GM12878 (cell line): ENCODE measurements at regions not wholly inside any gene's neighbourhood (a gene's known extent, or its start where the extent isn't known, plus 50 kb on each side); places are given as distances from the start of the nearest gene placed in this dataset.

Experiments used
- ATAC-seq: fragments of 200-7000 bp; cut with Tn5 transposase; 3 replicates; pipeline ENCODE4 v1.9.1; 2020; ENCODE audit warnings: mild to moderate bottlenecking, moderate library complexity
- BruUV-seq: library from RNA; stranded (reverse); fragments of 400-500 nt; replicated peaks from 2 replicates; lab custom pipeline; 2021; lab: Mats Ljungman, UMichigan
- CTCF ChIA-PET: fragments of 300-600 bp; sonication (Branson Sonifier 250); formaldehyde crosslinking; extraction: SDS; loops from one replicate; lab custom pipeline; 2021; ENCODE audit warnings: inconsistent platforms; lab: Yijun Ruan, JAX
- POLR2A ChIA-PET: fragments of 350-600 bp; formaldehyde crosslinking; extraction: SDS; loops from one replicate; lab custom pipeline; 2021; ENCODE audit warnings: inconsistent platforms; lab: Charles Lee
- RAD21 ChIA-PET: fragments of 300-600 bp; sonication (Branson Sonifier 250); formaldehyde crosslinking; loops from one replicate; lab custom pipeline; 2023; ENCODE audit warnings: antibody characterized with exemption; ENCODE audit not compliant: unreplicated experiment; lab: Charles Lee
- SMC1A ChIA-PET: fragments of 300-600 bp; sonication (Branson Sonifier 250); formaldehyde crosslinking; loops from one replicate; lab custom pipeline; 2023; ENCODE audit not compliant: unreplicated experiment, uncharacterized antibody; lab: Charles Lee
- DNase-seq: peaks from one replicate; pipeline ENCODE4 v3.0.0-alpha.2; 2011; ENCODE audit warnings: low read depth, low spot score
- FAIRE-seq: peaks from 3 replicates; lab custom pipeline; 2011; peaks lifted over from hg19 to GRCh38; lab: Jason Lieb, UNC
- H2AFZ ChIP-seq: 2 replicates; pipeline ENCODE4 v1.6.0; 2011; ENCODE audit warnings: low read depth, low read length, control low read depth; ENCODE audit not compliant: control insufficient read depth
- H3K27ac ChIP-seq: 2 replicates; pipeline ENCODE4 v1.5.1; 2011; ENCODE audit warnings: control low read depth; ENCODE audit not compliant: control insufficient read depth, insufficient read depth
- H3K27me3 ChIP-seq, 2 experiments: replicated peaks in 1 of 2; 2 replicates each; pipeline versions ENCODE4 v1.6.0 to v1.6.1; 2011; ENCODE audit warnings: low read length in 1 of 2; ENCODE audit not compliant: control insufficient read depth in 2 of 2, insufficient read depth in 2 of 2
- H3K36me3 ChIP-seq, 2 experiments: 2 replicates each; pipeline ENCODE4 v1.5.1; 2011; ENCODE audit warnings: low read length in 1 of 2; ENCODE audit not compliant: control insufficient read depth in 2 of 2, insufficient read depth in 2 of 2
- H3K4me1 ChIP-seq: 2 replicates; pipeline ENCODE4 v1.6.1; 2011; ENCODE audit warnings: mild to moderate bottlenecking, low read length, moderate library complexity, mixed read lengths; ENCODE audit not compliant: control insufficient read depth, insufficient read depth
- H3K4me2 ChIP-seq: 2 replicates; pipeline ENCODE4 v1.6.0; 2011; ENCODE audit warnings: control low read depth; ENCODE audit not compliant: control insufficient read depth, insufficient read depth
- H3K4me3 ChIP-seq: fragments of 200-600 bp; sonication (generic); 2 replicates; pipeline ENCODE4 v1.5.1; 2016
- H3K79me2 ChIP-seq: 2 replicates; pipeline ENCODE4 v1.6.0; 2011; ENCODE audit warnings: low read length; ENCODE audit not compliant: control insufficient read depth, insufficient read depth
- H3K9ac ChIP-seq: 2 replicates; pipeline ENCODE4 v1.8.0; 2011; ENCODE audit warnings: low read length, control low read depth, mixed read lengths; ENCODE audit not compliant: control insufficient read depth, insufficient read depth
- H3K9me3 ChIP-seq: replicated peaks from 3 replicates; pipeline ENCODE4 v1.5.1; 2011; ENCODE audit warnings: mild to moderate bottlenecking, low read length; ENCODE audit not compliant: control insufficient read depth, insufficient read depth
- H4K20me1 ChIP-seq: 2 replicates; pipeline ENCODE4 v1.6.0; 2011; ENCODE audit not compliant: control insufficient read depth, insufficient read depth
- ATF2 ChIP-seq: IDR thresholded peaks from 2 replicates; pipeline ENCODE4 v1.6.1; 2012; ENCODE audit warnings: low read length, inconsistent platforms
- CUX1 ChIP-seq: IDR thresholded peaks from 2 replicates; pipeline ENCODE4 v1.6.1; 2012; ENCODE audit warnings: improper control_type of control experiment, low read depth, low read length; ENCODE audit not compliant: insufficient replicate concordance
- FOS ChIP-seq: IDR thresholded peaks from 3 replicates; pipeline ENCODE4 v1.6.1; 2011; ENCODE audit warnings: borderline replicate concordance; ENCODE audit not compliant: insufficient read length; ENCODE audit errors: extremely low read depth
- GATAD2B ChIP-seq: fragments of 450-650 bp; conservative IDR thresholded peaks from 2 replicates; pipeline ENCODE4 v1.6.1; 2017; ENCODE audit warnings: low read depth, mild to moderate bottlenecking, moderate library complexity
- HSF1 ChIP-seq: fragments of 150-350 bp; IDR thresholded peaks from 2 replicates; pipeline ENCODE4 v1.6.1; 2014; ENCODE audit warnings: mild to moderate bottlenecking, low read depth, low read length
- NFXL1 ChIP-seq: fragments of 450-650 bp; IDR thresholded peaks from 2 replicates; pipeline ENCODE4 v1.6.1; 2017; ENCODE audit warnings: antibody characterized with exemption, mild to moderate bottlenecking, borderline replicate concordance
- NFYA ChIP-seq: IDR thresholded peaks from 2 replicates; pipeline ENCODE4 v1.6.1; 2011; ENCODE audit warnings: low read depth, mild to moderate bottlenecking, low read length, improper control_type of control experiment, borderline replicate concordance
- NR2C1 ChIP-seq: fragments of 450-650 bp; IDR thresholded peaks from 2 replicates; pipeline ENCODE4 v1.6.1; 2017; ENCODE audit warnings: antibody characterized with exemption, mild to moderate bottlenecking, moderate library complexity
- YY1 ChIP-seq: IDR thresholded peaks from 2 replicates; pipeline ENCODE4 v1.6.1; 2011; ENCODE audit warnings: low read depth, mild to moderate bottlenecking, low read length
- ZNF217 ChIP-seq: fragments of 450-650 bp; IDR thresholded peaks from 2 replicates; pipeline ENCODE4 v1.6.1; 2017; ENCODE audit warnings: antibody characterized with exemption, mild to moderate bottlenecking
- ZNF274 ChIP-seq: IDR thresholded peaks from one replicate; pipeline ENCODE4 v1.8.0; 2011; ENCODE audit not compliant: insufficient read length, insufficient read depth
- ZNF592 ChIP-seq: fragments of 450-650 bp; IDR thresholded peaks from 2 replicates; pipeline ENCODE4 v1.6.1; 2017; ENCODE audit warnings: mild to moderate bottlenecking, moderate library complexity
- WGBS: methylation state at CpG from one replicate; pipeline ENCODE4 v1.1.6; 2016; ENCODE audit warnings: low lambda C conversion rate; ENCODE audit not compliant: insufficient replicate concordance, insufficient coverage; ENCODE audit errors: missing lambda C conversion rate; 5-methylcytosine and 5-hydroxymethylcytosine counted together
- in situ Hi-C: fragments of 300-500 bp; cut with MboI; formaldehyde crosslinking; loops from 9 replicates; pipeline ENCODE4 v1.14.3; 2018; ENCODE audit warnings: mixed read lengths
- intact Hi-C: fragments of 100-400 bp; cut with micrococcal nuclease; formaldehyde crosslinking; loops from one replicate; pipeline ENCODE4 v1.14.2; 2022; ENCODE audit not compliant: unreplicated experiment

GRCh38 chr6:113068570-113068969 lies 721.4 kb downstream of the RFPL4B start:
- no peak overlapping the region for H2AFZ ChIP-seq
- no peak for FAIRE-seq
- H3K27ac ChIP-seq, result no peak overlapping the region
- WGBS, result 35% methylated on average over 2 of the region's 2 CpGs
- TF ChIP-seq NFYA (no peak), FOS (no peak), ZNF217 (no peak), ZNF274 (no peak), NFXL1 (no peak), GATAD2B (no peak), HSF1 (no peak), NR2C1 (no peak), ATF2 (no peak), ZNF592 (no peak), YY1 (no peak), CUX1 (no peak)
- TF ChIP-seq, all 136 proteins: peak for 0
- Histone ChIP-seq H3K79me2 (no peaks in the 10 kb centered on the region), H3K4me1 (no peaks in the 10 kb centered on the region), H3K27me3 (no peaks in the 10 kb centered on the region), H3K36me3 (no peaks in the 10 kb centered on the region), H3K4me2 (no peak overlapping the region), H4K20me1 (no peaks in the 10 kb centered on the region), H3K9ac (no peak overlapping the region), H3K4me3 (no peak overlapping the region), H3K9me3 (no peaks in the 10 kb centered on the region)
- intact Hi-C loops (no loop called here), in situ Hi-C loops (no loop called here)
- BruUV-seq, result no TSS peak
- ChIA-PET POLR2A (interaction anchor here (0.5 kb wide), 1 partner anchor 80 kb away, joined by 5 read pairs; no protein-coding TSS in a partner anchor), RAD21 (no interaction called here), CTCF (no interaction called here), SMC1A (interaction anchor here (0.9 kb wide), 1 partner anchor 15 kb away, joined by 3 read pairs; no protein-coding TSS in a partner anchor)
- ATAC-seq, result no peak
- DNase-seq, result no peak
